Fibroblast of lung (primary cell): ENCODE measurements at regions not wholly inside any gene's neighbourhood (a gene's known extent, or its start where the extent isn't known, plus 50 kb on each side); places are given as distances from the start of the nearest gene placed in this dataset.

Experiments
- DNase-seq, 2 donors: peaks; one replicate each; pipeline versions ENCODE4 v3.0.0 to v3.0.0-alpha.2; 2010; ENCODE audit warnings: low read depth in 2 of 2
- H2AFZ ChIP-seq: 2 replicates; pipeline ENCODE4 v1.5.1; 2012; ENCODE audit warnings: low read length, control low read depth, inconsistent platforms
- H3K27ac ChIP-seq: 2 replicates; pipeline ENCODE4 v1.5.1; 2011; ENCODE audit warnings: low read length, control low read depth; ENCODE audit not compliant: insufficient read depth
- H3K27me3 ChIP-seq: 2 replicates; pipeline ENCODE4 v1.5.1; 2011; ENCODE audit warnings: mild to moderate bottlenecking, low read length; ENCODE audit not compliant: control insufficient read depth, insufficient read depth
- H3K36me3 ChIP-seq: 2 replicates; pipeline ENCODE4 v1.5.1; 2011; ENCODE audit warnings: low read length; ENCODE audit not compliant: control insufficient read depth, insufficient read depth
- H3K4me1 ChIP-seq: 2 replicates; pipeline ENCODE4 v1.5.1; 2011; ENCODE audit warnings: low read length; ENCODE audit not compliant: control insufficient read depth, insufficient read depth; ENCODE audit errors: extremely low read depth
- H3K4me2 ChIP-seq: 2 replicates; pipeline ENCODE4 v1.5.1; 2011; ENCODE audit warnings: low read length, control low read depth; ENCODE audit not compliant: insufficient read depth; ENCODE audit errors: extremely low read depth
- H3K4me3 ChIP-seq, 4 experiments: fragments of 200-600 bp in 1 of 4; sonication (generic) in 1 of 4; replicated peaks in 1 of 4; 2 replicates each; pipeline ENCODE4 v1.5.1; 2011 to 2016; ENCODE audit warnings: low read length in 4 of 4, low read depth in 3 of 4, mild to moderate bottlenecking in 3 of 4, control low read depth in 2 of 4, inconsistent platforms in 1 of 4, mixed read lengths in 1 of 4; ENCODE audit not compliant: insufficient read depth in 1 of 4; ENCODE audit errors: control extremely low read depth in 1 of 4
- H3K79me2 ChIP-seq: 2 replicates; pipeline ENCODE4 v1.5.1; 2012; ENCODE audit warnings: mild to moderate bottlenecking, low read length, inconsistent platforms; ENCODE audit not compliant: control insufficient read depth, insufficient read depth
- H3K9ac ChIP-seq: 2 replicates; pipeline ENCODE4 v1.5.1; 2011; ENCODE audit warnings: mild to moderate bottlenecking, low read length, control low read depth; ENCODE audit not compliant: insufficient read depth
- H3K9me3 ChIP-seq: 2 replicates; pipeline ENCODE4 v1.5.1; 2012; ENCODE audit warnings: low read depth, low read length; ENCODE audit not compliant: control insufficient read depth, insufficient read depth
- H4K20me1 ChIP-seq: 2 replicates; pipeline ENCODE4 v1.5.1; 2011; ENCODE audit warnings: low read length; ENCODE audit not compliant: control insufficient read depth, insufficient read depth; ENCODE audit errors: extremely low read depth
- CTCF ChIP-seq, 2 donors: IDR thresholded peaks in 1 of 2; conservative IDR thresholded peaks in 1 of 2; 1 replicate in 1 of 2; 2 replicates in 1 of 2; pipeline ENCODE4 v1.5.1; 2011 to 2012; ENCODE audit warnings: low read length in 2 of 2, control low read depth in 1 of 2, inconsistent platforms in 1 of 2, low read depth in 1 of 2, mild to moderate bottlenecking in 1 of 2
- EZH2 ChIP-seq: IDR thresholded peaks from 2 replicates; pipeline ENCODE4 v1.5.1; 2012; ENCODE audit warnings: low read length, control low read depth, mild to moderate bottlenecking; ENCODE audit errors: missing control alignments

- Histone ChIP-seq H3K4me3 (no peak overlapping the region), H4K20me1 (no peaks in the 10 kb centered on the region), H3K27ac (no peak overlapping the region), H3K4me1 (no peaks in the 10 kb centered on the region), H3K79me2 (no peaks in the 10 kb centered on the region), H3K27me3 (peaks cover 10% of the 10 kb centered on the region), H3K9me3 (no peaks in the 10 kb centered on the region), H3K9ac (no peak overlapping the region), H3K4me2 (no peak overlapping the region), H2AFZ (no peak overlapping the region), H3K36me3 (no peaks in the 10 kb centered on the region)
- TF ChIP-seq CTCF (conservative IDR thresholded peaks at IDR 0.05 in 1 of 2, IDR thresholded peaks at IDR 0.05 in 1 of 2; ENCODE audit: low read depth in 1 of 2, low read length in 2 of 2): no peak
- TF ChIP-seq EZH2: no peak
- no peak for DNase-seq
Measured at GRCh38 chr6:149267513-149268043, 49.9 kb upstream of the TAB2 start.
